H1 (cell line): ENCODE measurements at regions not wholly inside any gene's neighbourhood (a gene's known extent, or its start where the extent isn't known, plus 50 kb on each side); places are given as distances from the start of the nearest gene placed in this dataset.

ENCODE experiments used
- CHD7 ChIP-seq: fragments of 300-600 bp; sonication (generic); IDR thresholded peaks from 2 replicates; pipeline ENCODE4 v1.7.1; 2012; ENCODE audit warnings: low read length, moderate library complexity, mild to moderate bottlenecking, inconsistent platforms; ENCODE audit not compliant: insufficient replicate concordance
- SIN3A ChIP-seq, 2 experiments: IDR thresholded peaks in 1 of 2; conservative IDR thresholded peaks in 1 of 2; 2 replicates each; pipeline ENCODE4 v1.6.1; 2011 to 2012; ENCODE audit warnings: low read length in 2 of 2, improper control_type of control experiment in 1 of 2, low read depth in 1 of 2, mild to moderate bottlenecking in 1 of 2

DNA sequence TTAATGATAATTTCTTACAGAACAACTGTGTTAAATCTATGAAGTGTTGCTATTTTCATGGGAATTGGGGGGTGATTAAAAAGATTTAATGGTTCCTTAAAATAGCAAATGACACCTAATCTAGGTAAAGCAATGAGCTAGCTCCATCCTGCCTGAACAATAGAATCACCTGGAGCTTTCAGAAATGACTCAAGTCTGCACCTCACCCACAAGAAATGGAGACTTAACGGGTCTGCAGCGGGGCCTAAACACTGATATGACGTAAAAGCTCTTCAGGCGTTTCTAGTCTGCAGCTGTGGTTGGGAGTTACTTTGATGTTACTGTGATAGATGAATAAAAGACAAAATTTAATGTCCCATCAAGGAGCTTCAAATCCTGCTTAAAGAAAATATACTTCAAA lies 328.2 kb downstream of the RND3 start (continued):
- TF ChIP-seq SIN3A (conservative IDR thresholded peaks at IDR 0.05 in 1 of 2, IDR thresholded peaks at IDR 0.05 in 1 of 2; ENCODE audit: low read depth in 1 of 2, low read length in 2 of 2) (no peak), CHD7 (no peak)
